Vagina (tissue), 2 donors: ENCODE measurements at regions not wholly inside any gene's neighbourhood (a gene's known extent, or its start where the extent isn't known, plus 50 kb on each side); places are given as distances from the start of the nearest gene placed in this dataset.

Source experiments
- POLR2A ChIP-seq, 2 donors: fragments of 450-650 bp; IDR thresholded peaks; one replicate each; pipeline ENCODE4 v1.6.1; 2017; ENCODE audit warnings: antibody characterized with exemption in 2 of 2, mild to moderate bottlenecking in 2 of 2, moderate library complexity in 2 of 2
- POLR2AphosphoS5 ChIP-seq, 2 donors: sonication (generic); formaldehyde crosslinking; IDR thresholded peaks; one replicate each; pipeline ENCODE4 v1.9.0; 2017; ENCODE audit warnings: antibody characterized with exemption in 2 of 2, mild to moderate bottlenecking in 2 of 2, low read depth in 1 of 2; ENCODE audit not compliant: insufficient read depth in 1 of 2
- TF ChIP-seq, protein P1 (sequence below), 3 experiments: fragments of 450-650 bp in 2 of 3; fragments of 200-600 bp in 1 of 3; sonication (generic) in 1 of 3; IDR thresholded peaks; one replicate each; pipeline ENCODE4 v1.5.1; 2017 to 2019; ENCODE audit warnings: antibody characterized with exemption in 3 of 3, mild to moderate bottlenecking in 2 of 3, moderate library complexity in 2 of 3

DNA sequence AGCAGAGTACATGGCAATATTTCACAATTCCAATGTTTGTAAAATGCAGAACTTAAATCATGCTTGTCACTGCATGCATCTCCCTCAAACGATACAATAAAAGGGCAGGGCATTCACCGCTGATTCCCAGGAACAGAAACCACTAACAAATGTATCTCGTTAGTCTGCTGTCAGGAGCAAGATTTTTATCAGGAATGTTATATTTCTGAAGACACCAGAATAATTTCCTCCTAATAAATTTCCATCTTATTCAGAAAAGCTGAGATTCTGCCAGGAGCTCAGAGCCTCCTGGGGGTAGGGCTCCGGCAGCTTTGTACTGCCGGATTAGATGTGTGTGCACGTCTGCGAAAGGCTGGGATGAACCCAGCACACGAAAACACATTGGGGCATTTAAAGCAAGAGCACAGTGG, 54.0 kb upstream of the LDB2 start:
- TF ChIP-seq, protein P1, sequence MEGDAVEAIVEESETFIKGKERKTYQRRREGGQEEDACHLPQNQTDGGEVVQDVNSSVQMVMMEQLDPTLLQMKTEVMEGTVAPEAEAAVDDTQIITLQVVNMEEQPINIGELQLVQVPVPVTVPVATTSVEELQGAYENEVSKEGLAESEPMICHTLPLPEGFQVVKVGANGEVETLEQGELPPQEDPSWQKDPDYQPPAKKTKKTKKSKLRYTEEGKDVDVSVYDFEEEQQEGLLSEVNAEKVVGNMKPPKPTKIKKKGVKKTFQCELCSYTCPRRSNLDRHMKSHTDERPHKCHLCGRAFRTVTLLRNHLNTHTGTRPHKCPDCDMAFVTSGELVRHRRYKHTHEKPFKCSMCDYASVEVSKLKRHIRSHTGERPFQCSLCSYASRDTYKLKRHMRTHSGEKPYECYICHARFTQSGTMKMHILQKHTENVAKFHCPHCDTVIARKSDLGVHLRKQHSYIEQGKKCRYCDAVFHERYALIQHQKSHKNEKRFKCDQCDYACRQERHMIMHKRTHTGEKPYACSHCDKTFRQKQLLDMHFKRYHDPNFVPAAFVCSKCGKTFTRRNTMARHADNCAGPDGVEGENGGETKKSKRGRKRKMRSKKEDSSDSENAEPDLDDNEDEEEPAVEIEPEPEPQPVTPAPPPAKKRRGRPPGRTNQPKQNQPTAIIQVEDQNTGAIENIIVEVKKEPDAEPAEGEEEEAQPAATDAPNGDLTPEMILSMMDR (IDR thresholded peaks at IDR 0.05) = no peak
- TF ChIP-seq POLR2AphosphoS5 (IDR thresholded peaks at IDR 0.05; ENCODE audit: insufficient read depth in 1 of 2, low read depth in 1 of 2) (peak in 1 of 2 donors; percentile 54), POLR2A (IDR thresholded peaks at IDR 0.05) (no peak)
